RWPE2 (cell line): ENCODE measurements at regions not wholly inside any gene's neighbourhood (a gene's known extent, or its start where the extent isn't known, plus 50 kb on each side); places are given as distances from the start of the nearest gene placed in this dataset.
A peak's percentile ranks its signal among the peaks of the same experiment; 100 is the strongest.

Source experiments
- ATAC-seq: fragments of 200-7000 bp; cut with Tn5 transposase; 3 replicates; pipeline ENCODE4 v1.9.1; 2021; ENCODE audit warnings: low read depth
- DNase-seq: peaks from one replicate; pipeline ENCODE4 v3.0.0-alpha.2; 2020; ENCODE audit warnings: low spot score
- H3K27ac ChIP-seq: fragments of 450-650 bp; 2 replicates; pipeline ENCODE4 v1.5.1; 2017; ENCODE audit warnings: mild to moderate bottlenecking; ENCODE audit not compliant: poor library complexity, severe bottlenecking
- H3K27me3 ChIP-seq: fragments of 250-450 bp; sonication (Bioruptor Pico); 2 replicates; pipeline ENCODE4 v1.5.1; 2021; ENCODE audit warnings: mild to moderate bottlenecking, moderate library complexity; ENCODE audit not compliant: insufficient read depth, poor library complexity, severe bottlenecking
- H3K36me3 ChIP-seq: fragments of 250-450 bp; sonication (Bioruptor Pico); 2 replicates; pipeline ENCODE4 v1.5.1; 2020; ENCODE audit warnings: low read depth, mild to moderate bottlenecking, moderate library complexity
- H3K4me1 ChIP-seq: fragments of 250-450 bp; sonication (Bioruptor Pico); 2 replicates; pipeline ENCODE4 v1.5.1; 2021; ENCODE audit warnings: mild to moderate bottlenecking, moderate library complexity; ENCODE audit not compliant: insufficient read depth, poor library complexity, severe bottlenecking
- H3K4me3 ChIP-seq: fragments of 250-450 bp; sonication (Bioruptor Pico); 2 replicates; pipeline ENCODE4 v1.5.1; 2021; ENCODE audit warnings: mild to moderate bottlenecking, moderate library complexity; ENCODE audit not compliant: severe bottlenecking
- H3K9me3 ChIP-seq: fragments of 250-450 bp; sonication (Bioruptor Pico); 2 replicates; pipeline ENCODE4 v1.5.1; 2021; ENCODE audit warnings: mild to moderate bottlenecking, moderate library complexity; ENCODE audit not compliant: severe bottlenecking
- TF ChIP-seq, protein P1 (sequence below): fragments of 450-650 bp; IDR thresholded peaks from one replicate; pipeline ENCODE4 v1.5.1; 2017; ENCODE audit warnings: mild to moderate bottlenecking, moderate library complexity; ENCODE audit not compliant: poor library complexity, severe bottlenecking

- Histone ChIP-seq H3K9me3 (no peaks in the 10 kb centered on the region), H3K36me3 (no peaks in the 10 kb centered on the region), H3K27me3 (no peaks in the 10 kb centered on the region), H3K4me3 (no peak overlapping the region), H3K4me1 (peaks cover 26% of the 10 kb centered on the region), H3K27ac (peak overlapping the region; percentile 43)
- no peak for DNase-seq
- peak; percentile 86 for ATAC-seq
- TF ChIP-seq, protein P1, sequence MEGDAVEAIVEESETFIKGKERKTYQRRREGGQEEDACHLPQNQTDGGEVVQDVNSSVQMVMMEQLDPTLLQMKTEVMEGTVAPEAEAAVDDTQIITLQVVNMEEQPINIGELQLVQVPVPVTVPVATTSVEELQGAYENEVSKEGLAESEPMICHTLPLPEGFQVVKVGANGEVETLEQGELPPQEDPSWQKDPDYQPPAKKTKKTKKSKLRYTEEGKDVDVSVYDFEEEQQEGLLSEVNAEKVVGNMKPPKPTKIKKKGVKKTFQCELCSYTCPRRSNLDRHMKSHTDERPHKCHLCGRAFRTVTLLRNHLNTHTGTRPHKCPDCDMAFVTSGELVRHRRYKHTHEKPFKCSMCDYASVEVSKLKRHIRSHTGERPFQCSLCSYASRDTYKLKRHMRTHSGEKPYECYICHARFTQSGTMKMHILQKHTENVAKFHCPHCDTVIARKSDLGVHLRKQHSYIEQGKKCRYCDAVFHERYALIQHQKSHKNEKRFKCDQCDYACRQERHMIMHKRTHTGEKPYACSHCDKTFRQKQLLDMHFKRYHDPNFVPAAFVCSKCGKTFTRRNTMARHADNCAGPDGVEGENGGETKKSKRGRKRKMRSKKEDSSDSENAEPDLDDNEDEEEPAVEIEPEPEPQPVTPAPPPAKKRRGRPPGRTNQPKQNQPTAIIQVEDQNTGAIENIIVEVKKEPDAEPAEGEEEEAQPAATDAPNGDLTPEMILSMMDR, result no peak
Observed at GRCh38 chr3:152943645-152944044, 108.7 kb downstream of the P2RY1 start.

GRCh38 chr3:152944671-152945070 is 109.7 kb downstream of the P2RY1 start:
- ATAC-seq, result no peak

DNA sequence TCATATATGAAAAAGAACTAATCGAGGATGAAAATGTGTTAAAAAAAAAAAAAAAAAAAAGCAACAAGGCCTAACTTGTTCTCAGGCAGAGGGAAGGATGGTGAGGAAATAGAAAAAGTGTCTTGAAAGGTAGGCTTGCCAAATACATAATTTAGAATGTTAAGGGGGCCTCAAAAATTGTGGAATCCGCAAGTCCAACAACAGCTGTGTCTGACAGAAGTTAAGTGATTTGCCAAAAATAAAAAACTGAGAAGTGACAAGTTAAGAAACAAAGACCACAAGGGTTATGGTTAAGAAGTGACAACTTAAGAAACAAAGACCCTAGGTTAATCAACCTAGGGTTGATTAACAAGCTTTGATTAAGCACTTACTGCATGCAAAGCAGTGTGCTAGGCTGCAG is 110.6 kb downstream of the P2RY1 start:
- no peak for ATAC-seq
- no peak for DNase-seq
- Histone ChIP-seq H3K27ac (no peak overlapping the region), H3K9me3 (no peaks in the 10 kb centered on the region), H3K36me3 (no peaks in the 10 kb centered on the region), H3K4me3 (no peak overlapping the region), H3K27me3 (no peaks in the 10 kb centered on the region), H3K4me1 (peaks cover 26% of the 10 kb centered on the region)
- TF ChIP-seq, protein P1, result no peak

More at GRCh38 chr3:152944671-152945070, 109.7 kb downstream of the P2RY1 start:
- no peaks in the 10 kb centered on the region for H3K27me3 ChIP-seq
- H3K4me3 ChIP-seq, result no peak overlapping the region
- TF ChIP-seq, protein P1, result no peak
- DNase-seq, result no peak
- no peaks in the 10 kb centered on the region for H3K9me3 ChIP-seq
- peaks cover 26% of the 10 kb centered on the region for H3K4me1 ChIP-seq
- H3K27ac ChIP-seq, result peak overlapping the region; percentile 43
- no peaks in the 10 kb centered on the region for H3K36me3 ChIP-seq

DNA sequence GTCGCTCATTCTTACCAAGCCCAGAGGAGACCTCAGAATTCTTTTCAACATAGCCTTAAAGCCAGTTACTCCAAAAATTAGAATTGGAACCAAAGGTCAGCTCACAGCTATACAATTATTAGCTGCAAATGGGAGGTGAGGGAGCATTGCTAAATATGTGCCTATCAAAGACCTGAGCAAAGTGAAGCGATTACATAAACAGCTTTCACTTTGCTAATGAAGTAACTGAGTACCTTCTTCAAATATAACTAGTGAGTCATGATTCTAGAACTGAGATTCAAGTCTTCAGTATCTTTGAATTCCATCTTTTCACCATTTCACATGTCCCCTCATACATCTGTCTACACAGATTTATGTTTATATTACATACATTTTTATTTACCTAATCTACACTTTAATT is 122.6 kb downstream of the P2RY1 start:
- Histone ChIP-seq H3K4me1 (peaks cover 11% of the 10 kb centered on the region), H3K9me3 (no peaks in the 10 kb centered on the region), H3K27me3 (no peaks in the 10 kb centered on the region), H3K36me3 (no peaks in the 10 kb centered on the region), H3K4me3 (no peak overlapping the region), H3K27ac (no peak overlapping the region)
- DNase-seq (no peak), ATAC-seq (no peak)
- TF ChIP-seq, protein P1, result no peak

GRCh38 chr3:152959307-152959706 is 124.4 kb downstream of the P2RY1 start:
- Histone ChIP-seq H3K9me3 (no peaks in the 10 kb centered on the region), H3K4me3 (no peak overlapping the region), H3K27ac (no peak overlapping the region), H3K27me3 (no peaks in the 10 kb centered on the region), H3K4me1 (peaks cover 11% of the 10 kb centered on the region), H3K36me3 (no peaks in the 10 kb centered on the region)
- TF ChIP-seq, protein P1, result no peak
- no peak for DNase-seq
- no peak for ATAC-seq
